Activated gamma-delta T cell (primary cell): ENCODE measurements at regions not wholly inside any gene's neighbourhood (a gene's known extent, or its start where the extent isn't known, plus 50 kb on each side); places are given as distances from the start of the nearest gene placed in this dataset.

Source experiments
- DNase-seq: peaks from one replicate; lab custom pipeline; 2025; lab: John Stamatoyannopoulos, UW

GRCh38 chr18:38930881-38931753, 1365.5 kb upstream of the CELF4 start:
- no peak for DNase-seq

- DNase-seq: no peak
These were observed 1357.9 kb upstream of the CELF4 start for GRCh38 chr18:38923540-38923939.

DNA sequence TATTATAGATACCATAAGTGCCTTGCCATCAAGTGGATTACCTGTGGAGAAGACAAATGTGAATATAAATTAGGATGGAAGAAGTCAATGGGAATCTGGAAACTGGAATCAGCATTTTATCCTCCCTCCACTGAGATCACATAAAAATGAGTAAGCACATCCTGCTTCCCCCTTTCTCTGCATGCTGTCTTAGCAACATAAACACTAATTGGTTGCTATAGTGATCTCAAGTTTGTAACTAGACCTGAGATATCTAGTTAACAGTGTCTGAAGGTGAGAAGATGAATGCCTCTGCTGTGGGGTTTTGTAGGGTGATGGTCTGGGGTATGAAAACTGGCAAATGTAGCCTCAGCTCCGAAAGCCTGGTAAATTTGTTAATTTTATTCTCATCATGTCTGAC, 1357.5 kb upstream of the CELF4 start:
- no peak for DNase-seq

GRCh38 chr18:38909972-38910371, 1344.4 kb upstream of the CELF4 start:
- DNase-seq: no peak

- DNase-seq: no peak
These were observed 1337.2 kb upstream of the CELF4 start for GRCh38 chr18:38902796-38903195.

GRCh38 chr18:38900445-38900844, 1334.8 kb upstream of the CELF4 start:
- DNase-seq: no peak

GRCh38 chr18:38900031-38900430, 1334.4 kb upstream of the CELF4 start:
- DNase-seq: no peak

DNA sequence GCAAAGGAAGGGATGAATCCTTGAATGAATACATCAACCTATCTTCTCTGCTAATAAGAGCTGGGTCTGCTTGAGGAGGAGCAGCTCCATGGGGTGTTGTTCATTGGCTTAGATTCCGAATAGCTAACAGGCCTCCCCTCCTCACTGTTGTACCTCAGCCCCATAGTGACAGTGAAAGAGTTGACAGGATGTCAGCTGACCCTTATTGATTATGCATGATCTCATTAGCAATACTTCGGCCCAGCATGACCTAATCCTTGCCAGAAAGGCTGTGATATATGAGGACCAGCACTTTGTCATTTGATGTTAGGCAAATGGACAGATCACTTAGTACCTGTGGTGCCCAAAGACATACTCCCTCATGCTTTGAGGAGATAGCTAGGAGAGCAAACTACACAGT, 1333.7 kb upstream of the CELF4 start:
- no peak for DNase-seq

GRCh38 chr18:38898167-38898566, 1332.6 kb upstream of the CELF4 start:
- DNase-seq: no peak

- DNase-seq: no peak
These were observed 1330.0 kb upstream of the CELF4 start for GRCh38 chr18:38895560-38895959.

DNA sequence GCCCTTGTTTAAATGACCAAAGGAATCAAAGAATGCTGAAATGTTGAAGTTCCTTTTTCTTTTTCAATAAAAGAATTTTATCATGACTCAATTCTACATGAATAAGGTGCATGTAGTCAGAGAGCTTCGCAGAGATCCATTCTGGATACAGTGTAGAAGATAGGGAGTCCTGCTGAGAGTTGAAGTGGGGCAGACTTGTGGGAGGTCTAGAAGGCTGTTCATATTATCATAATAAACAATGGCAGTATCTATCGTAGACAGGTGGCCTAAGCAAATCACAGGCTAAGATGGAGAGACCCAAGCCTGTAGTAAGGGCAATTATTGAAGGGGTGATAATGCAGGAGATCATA, 1322.0 kb upstream of the CELF4 start:
- DNase-seq: no peak

DNA sequence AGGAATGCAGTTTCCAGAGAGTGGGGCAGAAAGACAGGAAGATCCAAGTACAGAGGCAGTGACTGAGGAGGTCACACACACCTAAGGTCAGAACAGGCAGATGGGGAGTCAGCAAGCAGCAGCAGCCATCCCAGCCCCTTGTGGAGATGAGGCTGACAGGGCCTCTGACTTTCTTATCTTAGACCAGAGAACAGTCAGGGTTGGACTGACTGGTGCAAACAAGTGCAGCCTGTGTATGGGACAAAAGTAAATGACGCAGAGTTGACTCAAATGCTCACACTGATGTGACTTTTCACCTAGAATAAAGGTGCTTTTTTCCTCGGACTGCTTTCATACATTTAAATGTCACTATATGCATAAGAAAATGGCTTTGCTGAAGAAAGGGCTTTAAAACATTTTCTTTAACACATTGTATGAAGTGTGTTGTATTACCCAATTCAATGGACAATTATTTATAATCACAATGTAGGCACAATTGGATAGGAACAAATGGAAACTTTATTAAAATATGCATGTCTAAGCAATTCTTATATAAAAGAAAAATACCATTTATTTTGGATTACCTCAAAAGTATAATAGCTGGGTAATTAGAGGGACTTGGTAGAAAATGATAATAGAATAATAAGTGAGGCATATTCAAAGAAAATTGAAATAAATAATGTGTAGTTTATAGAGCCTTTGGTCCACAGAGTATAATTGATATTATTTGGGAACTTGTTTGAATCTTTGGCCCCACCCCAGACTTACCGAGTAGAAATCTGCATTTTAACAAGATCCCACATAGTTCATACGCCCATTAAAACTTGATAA, 1321.5 kb upstream of the CELF4 start:
- DNase-seq: no peak

DNA sequence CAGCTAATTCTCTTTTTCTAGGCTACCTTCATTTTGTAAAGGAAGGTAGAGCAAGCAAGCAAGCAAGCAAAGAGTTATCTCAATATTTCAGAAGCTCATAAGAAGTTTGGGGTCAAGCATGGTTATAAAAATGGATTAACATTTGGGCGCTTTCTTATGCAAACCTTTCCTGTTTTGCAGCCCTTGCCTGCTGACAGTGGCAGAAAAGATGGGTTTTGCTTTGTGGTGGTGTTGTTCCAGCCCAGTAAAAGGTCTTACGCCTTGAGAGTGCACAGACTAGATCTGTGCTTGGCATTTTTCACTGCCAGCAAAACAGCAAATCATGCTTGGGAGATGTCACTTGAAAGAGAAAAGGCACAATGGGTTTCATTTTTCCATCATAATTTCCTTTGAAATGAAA, 1320.6 kb upstream of the CELF4 start:
- no peak for DNase-seq

DNA sequence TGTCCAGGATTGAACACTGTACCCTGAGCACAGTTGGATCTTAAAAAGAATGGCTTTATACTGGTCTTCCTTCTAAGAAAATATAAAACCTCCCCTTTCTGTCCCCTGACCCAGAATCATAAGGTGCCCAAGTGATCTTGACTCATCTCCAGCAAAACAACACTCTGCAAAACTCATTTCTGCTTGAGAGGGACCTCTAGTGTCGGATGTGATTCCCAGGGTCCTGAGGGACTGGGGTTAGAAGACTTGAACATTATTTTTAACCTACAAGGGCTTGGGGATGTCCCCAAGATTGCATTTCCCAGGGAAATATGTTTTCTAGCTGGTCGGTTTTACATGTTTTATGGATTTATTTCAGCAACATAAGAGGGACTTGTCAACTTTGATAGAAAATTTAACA, 1318.5 kb upstream of the CELF4 start:
- no peak for DNase-seq

DNA sequence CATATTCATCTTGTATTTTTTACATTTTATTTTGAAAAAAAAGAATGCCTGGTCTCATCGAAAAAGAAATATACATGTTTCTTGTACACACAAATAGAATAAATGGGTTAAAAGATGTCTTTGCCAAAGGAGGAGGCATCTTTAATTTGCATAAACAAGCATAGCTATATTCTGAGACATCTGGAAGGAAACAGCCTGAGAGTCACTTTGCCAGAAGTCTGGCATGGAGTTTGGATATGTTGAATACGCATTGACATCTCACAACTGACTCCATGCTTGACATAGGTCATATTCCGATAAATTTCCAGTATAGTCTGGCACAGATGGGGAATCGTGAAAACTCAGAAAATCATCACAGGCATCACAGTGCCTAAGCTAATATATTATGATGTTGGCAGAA, 1317.5 kb upstream of the CELF4 start:
- no peak for DNase-seq

DNA sequence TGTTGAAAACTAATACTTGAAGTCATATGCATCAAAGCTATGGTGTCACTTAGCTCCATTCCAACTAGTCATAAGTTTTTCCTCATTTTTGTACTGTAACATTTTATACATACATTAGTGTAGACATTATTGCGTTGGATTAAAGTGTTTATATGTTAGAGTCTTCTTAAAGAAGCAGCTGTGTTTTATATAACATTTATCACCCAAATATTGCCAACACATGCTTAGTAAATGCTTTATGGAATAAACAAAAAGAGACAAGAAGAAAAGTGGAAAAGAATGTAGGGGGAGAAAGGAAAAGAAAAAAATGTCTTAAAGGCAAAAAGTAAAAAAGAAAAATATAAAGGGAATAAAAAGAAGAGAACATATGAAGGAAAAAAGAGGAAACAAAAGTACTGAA, 1314.3 kb upstream of the CELF4 start:
- DNase-seq: no peak

- no peak for DNase-seq
These were observed 1306.7 kb upstream of the CELF4 start for GRCh38 chr18:38872342-38872741.

DNA sequence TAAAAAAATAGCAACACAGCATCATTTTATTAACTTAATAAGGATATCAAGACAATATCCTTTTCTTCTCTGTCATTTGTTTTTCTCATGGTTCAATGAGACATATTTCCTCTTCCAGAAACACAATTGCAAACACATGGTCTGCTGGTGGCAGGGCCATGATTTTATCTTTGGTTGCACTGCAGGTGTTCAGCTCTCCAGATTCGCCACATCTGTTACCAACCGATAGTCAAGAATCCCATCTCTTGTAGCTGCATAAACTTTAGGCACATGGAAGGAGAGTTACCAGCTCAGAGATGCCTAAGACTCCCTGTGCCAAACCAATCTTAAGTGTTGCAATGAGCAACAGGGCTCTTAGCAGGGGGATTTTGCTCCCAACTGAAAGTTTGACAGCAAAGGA, 1303.2 kb upstream of the CELF4 start:
- no peak for DNase-seq

DNA sequence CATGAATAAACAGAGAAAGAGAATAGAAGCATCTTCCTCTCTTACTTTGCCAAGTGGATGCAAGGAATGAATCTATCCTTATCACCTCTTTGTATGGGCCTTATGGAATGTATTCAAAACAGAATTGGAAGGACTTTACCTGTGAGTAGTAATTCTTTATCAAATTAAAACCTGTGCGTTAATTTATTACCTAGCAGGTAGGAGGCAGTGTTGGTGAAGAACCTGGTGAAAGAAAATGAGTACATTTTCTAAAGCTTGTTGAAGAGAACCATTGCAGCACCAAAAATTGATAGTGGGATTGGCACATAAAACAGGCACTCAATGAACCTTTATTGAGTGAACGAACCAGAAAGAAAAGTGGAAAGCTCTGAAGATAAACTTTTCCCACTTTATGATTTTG, 1302.1 kb upstream of the CELF4 start:
- DNase-seq: no peak

DNA sequence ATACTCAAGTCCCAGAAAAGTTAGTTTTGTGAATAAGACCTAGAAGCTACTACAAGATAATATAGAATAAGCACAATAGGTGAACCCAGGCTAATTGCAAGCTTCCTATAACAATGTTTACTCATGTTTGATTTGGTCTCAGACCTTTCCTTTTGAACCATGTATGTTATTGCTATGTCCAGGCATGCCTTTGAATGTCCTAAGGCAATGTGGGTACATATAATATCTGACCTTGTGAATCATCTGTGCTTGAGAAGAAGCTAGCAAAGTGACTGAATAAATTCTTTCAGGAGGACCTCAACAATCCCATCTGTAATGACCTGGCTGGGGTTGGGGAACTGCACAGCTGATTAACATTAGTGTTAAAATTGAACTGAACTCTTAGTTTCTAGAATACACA, 1285.9 kb upstream of the CELF4 start:
- DNase-seq: no peak

GRCh38 chr18:38847326-38847725, 1281.7 kb upstream of the CELF4 start:
- DNase-seq: no peak

DNA sequence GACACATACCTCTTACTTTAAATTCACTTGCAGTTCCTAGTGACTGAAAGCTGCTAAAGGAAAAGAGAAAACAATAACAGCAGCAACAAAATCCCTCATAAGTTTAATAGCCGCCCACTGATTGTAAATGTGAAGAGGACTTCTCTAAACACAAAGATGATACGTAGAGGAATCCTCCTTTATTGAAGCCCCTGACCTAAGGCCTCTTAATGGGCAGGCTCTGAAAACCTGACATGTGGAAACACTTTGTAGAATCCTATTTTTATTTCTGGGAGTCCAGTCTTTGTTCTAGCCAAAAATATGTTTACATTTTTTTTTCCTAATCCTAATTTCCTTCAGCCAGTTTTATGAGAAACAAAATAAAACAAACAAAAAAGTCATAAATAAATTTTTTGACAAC, 1277.7 kb upstream of the CELF4 start:
- DNase-seq: no peak

DNA sequence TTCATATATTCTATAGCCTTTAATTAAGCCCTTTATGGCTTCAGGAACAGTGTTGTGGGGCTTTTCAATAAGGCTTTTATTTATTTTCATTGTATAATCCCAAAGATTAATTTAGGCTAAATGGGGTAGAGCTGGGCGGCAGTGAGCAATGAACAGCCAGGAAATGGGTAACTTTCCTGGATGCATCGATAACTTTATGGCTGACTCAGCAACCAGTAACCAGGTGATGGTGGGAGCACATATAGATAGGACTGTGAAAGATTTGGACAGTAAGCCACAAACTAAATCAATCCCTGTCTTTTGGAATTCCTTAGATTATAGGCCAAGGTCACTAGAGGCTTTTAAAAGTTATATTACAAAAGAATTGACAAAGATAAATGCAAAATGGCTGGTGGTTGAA, 1260.6 kb upstream of the CELF4 start:
- no peak for DNase-seq
